H1 (cell line): ENCODE measurements at regions not wholly inside any gene's neighbourhood (a gene's known extent, or its start where the extent isn't known, plus 50 kb on each side); places are given as distances from the start of the nearest gene placed in this dataset.

Experiments
- CTCF ChIA-PET: fragments of 300-600 bp; sonication (Branson Sonifier 250); formaldehyde crosslinking; loops from one replicate; lab custom pipeline; 2021; ENCODE audit not compliant: partially characterized antibody; lab: Charles Lee
- POLR2A ChIA-PET: fragments of 300-600 bp; sonication (Branson Sonifier 250); formaldehyde crosslinking; loops from one replicate; lab custom pipeline; 2021; ENCODE audit warnings: inconsistent platforms; ENCODE audit not compliant: partially characterized antibody; lab: Charles Lee
- DNase-seq, 2 experiments: peaks; one replicate each; pipeline versions ENCODE4 v3.0.0 to v3.0.0-alpha.2; 2010 to 2022; ENCODE audit warnings: low spot score in 2 of 2, low read depth in 1 of 2, mixed read lengths in 1 of 2
- FAIRE-seq: peaks from 2 replicates; lab custom pipeline; 2011; peaks lifted over from hg19 to GRCh38; lab: Jason Lieb, UNC
- H2AFZ ChIP-seq: 2 replicates; pipeline ENCODE4 v1.8.1; 2012; ENCODE audit warnings: low read length, inconsistent platforms
- H2AK5ac ChIP-seq: 2 replicates; pipeline ENCODE4 v1.6.1; 2013; ENCODE audit warnings: low read depth, low read length
- H2BK120ac ChIP-seq: replicated peaks from 2 replicates; pipeline ENCODE3; 2013; ENCODE audit warnings: low read depth, low read length, inconsistent platforms
- H2BK12ac ChIP-seq: 2 replicates; pipeline ENCODE4 v1.6.1; 2013; ENCODE audit warnings: low read depth, low read length
- H2BK15ac ChIP-seq: 2 replicates; pipeline ENCODE4 v1.6.1; 2013; ENCODE audit warnings: low read length
- H2BK20ac ChIP-seq: 2 replicates; pipeline ENCODE4 v1.6.1; 2013; ENCODE audit warnings: low read length
- H2BK5ac ChIP-seq: 2 replicates; pipeline ENCODE4 v1.6.1; 2013; ENCODE audit warnings: low read depth, low read length
- H3K14ac ChIP-seq: 2 replicates; pipeline ENCODE4 v1.6.1; 2013; ENCODE audit warnings: inconsistent platforms; ENCODE audit not compliant: insufficient read length
- H3K18ac ChIP-seq: 2 replicates; pipeline ENCODE4 v1.6.1; 2013; ENCODE audit warnings: low read length; ENCODE audit errors: extremely low read depth
- H3K23ac ChIP-seq: 2 replicates; pipeline ENCODE4 v1.6.1; 2013; ENCODE audit warnings: inconsistent platforms; ENCODE audit not compliant: insufficient read length
- H3K23me2 ChIP-seq: 2 replicates; pipeline ENCODE4 v1.6.1; 2013; ENCODE audit warnings: low read depth, low read length
- H3K27ac ChIP-seq: 2 replicates; pipeline ENCODE4 v1.6.1; 2011; ENCODE audit warnings: low read depth, low read length, inconsistent platforms
- H3K27me3 ChIP-seq, 4 experiments: replicated peaks in 1 of 4; 1 replicate in 1 of 4; 2 replicates in 3 of 4; pipeline versions ENCODE4 v1.6.1 to v1.8.1; 2011 to 2013; ENCODE audit warnings: low read length in 3 of 4, mild to moderate bottlenecking in 3 of 4, inconsistent platforms in 2 of 4, mixed read lengths in 2 of 4, moderate library complexity in 1 of 4; ENCODE audit not compliant: control insufficient read depth in 3 of 4, insufficient read depth in 3 of 4; ENCODE audit errors: extremely low read depth in 1 of 4
- H3K36me3 ChIP-seq, 4 experiments: 2 replicates each; pipeline versions ENCODE4 v1.6.1 to v1.8.1; 2011 to 2013; ENCODE audit warnings: mild to moderate bottlenecking in 4 of 4, low read length in 3 of 4, moderate library complexity in 2 of 4, control low read depth in 1 of 4, inconsistent platforms in 1 of 4; ENCODE audit not compliant: insufficient read depth in 4 of 4, control insufficient read depth in 2 of 4
- H3K4ac ChIP-seq: replicated peaks from 2 replicates; pipeline ENCODE3; 2013; ENCODE audit warnings: low read length, low read depth, mixed read lengths, inconsistent platforms; ENCODE audit not compliant: insufficient read length
- H3K4me1 ChIP-seq, 4 experiments: replicated peaks in 1 of 4; 1 replicate in 1 of 4; 2 replicates in 3 of 4; pipeline versions ENCODE4 v1.6.1 to v1.8.1; 2011 to 2013; ENCODE audit warnings: low read length in 3 of 4, inconsistent platforms in 2 of 4, mixed read lengths in 1 of 4; ENCODE audit not compliant: insufficient read depth in 4 of 4, control insufficient read depth in 3 of 4
- H3K4me2 ChIP-seq, 2 experiments: 2 replicates each; pipeline versions ENCODE4 v1.6.1 to v1.8.1; 2011 to 2013; ENCODE audit warnings: low read depth in 2 of 2, low read length in 2 of 2, control low read depth in 1 of 2, inconsistent platforms in 1 of 2, mild to moderate bottlenecking in 1 of 2; ENCODE audit not compliant: insufficient read depth in 1 of 2
- H3K4me3 ChIP-seq, 4 experiments: fragments of 200-600, 300-600 bp in 1 of 4; sonication (generic), shearing (Covaris generic), sonication (Bioruptor Twin) in 1 of 4; 2 replicates each; pipeline versions ENCODE4 v1.5.1 to v1.8.1; 2011 to 2016; ENCODE audit warnings: low read length in 4 of 4, low read depth in 3 of 4, control low read depth in 2 of 4, inconsistent platforms in 2 of 4, mild to moderate bottlenecking in 2 of 4, mixed read lengths in 1 of 4, moderate library complexity in 1 of 4; ENCODE audit not compliant: insufficient read depth in 2 of 4; ENCODE audit errors: extremely low read depth in 1 of 4
- H3K56ac ChIP-seq: replicated peaks from 2 replicates; pipeline ENCODE3; 2013; ENCODE audit warnings: low read depth, mild to moderate bottlenecking, mixed read lengths, low read length, inconsistent platforms; ENCODE audit not compliant: insufficient read length
- H3K79me1 ChIP-seq: 2 replicates; pipeline ENCODE4 v1.6.1; 2013; ENCODE audit warnings: low read depth, low read length, control low read depth
- H3K79me2 ChIP-seq, 2 experiments: 2 replicates each; pipeline versions ENCODE4 v1.6.1 to v1.8.1; 2012 to 2013; ENCODE audit warnings: low read length in 2 of 2, mild to moderate bottlenecking in 2 of 2, inconsistent platforms in 1 of 2; ENCODE audit not compliant: insufficient read depth in 2 of 2, control insufficient read depth in 1 of 2
- H3K9ac ChIP-seq, 4 experiments: replicated peaks in 1 of 4; 1 replicate in 1 of 4; 2 replicates in 3 of 4; pipeline versions ENCODE4 v1.6.1 to v1.8.1; 2011 to 2013; ENCODE audit warnings: low read depth in 3 of 4, low read length in 3 of 4, control low read depth in 2 of 4, mild to moderate bottlenecking in 2 of 4, moderate library complexity in 2 of 4, inconsistent platforms in 1 of 4; ENCODE audit errors: extremely low read depth in 1 of 4
- H3K9me3 ChIP-seq, 2 experiments: 2 replicates each; pipeline versions ENCODE4 v1.6.1 to v1.8.1; 2012 to 2013; ENCODE audit warnings: mild to moderate bottlenecking in 2 of 2, moderate library complexity in 2 of 2, control low read depth in 1 of 2, inconsistent platforms in 1 of 2, low read depth in 1 of 2, low read length in 1 of 2, mixed read lengths in 1 of 2; ENCODE audit not compliant: insufficient read depth in 2 of 2
- H4K20me1 ChIP-seq, 2 experiments: replicated peaks in 1 of 2; 2 replicates each; pipeline versions ENCODE3 to v1.8.1; 2011 to 2013; ENCODE audit warnings: inconsistent platforms in 2 of 2, low read length in 2 of 2, mild to moderate bottlenecking in 1 of 2; ENCODE audit not compliant: insufficient read depth in 2 of 2, control insufficient read depth in 1 of 2
- H4K5ac ChIP-seq: 2 replicates; pipeline ENCODE4 v1.6.1; 2013; ENCODE audit warnings: low read length, low read depth, mixed read lengths, inconsistent platforms; ENCODE audit not compliant: insufficient read length
- H4K8ac ChIP-seq: 2 replicates; pipeline ENCODE4 v1.8.0; 2013; ENCODE audit warnings: mild to moderate bottlenecking, moderate library complexity, low read length, inconsistent platforms; ENCODE audit not compliant: insufficient read depth; ENCODE audit errors: extremely low read depth
- H4K91ac ChIP-seq: replicated peaks from 2 replicates; pipeline ENCODE3; 2013; ENCODE audit warnings: low read length, mixed read lengths, inconsistent platforms; ENCODE audit not compliant: insufficient read length
- BCL11A ChIP-seq, 2 experiments: IDR thresholded peaks; one replicate each; pipeline ENCODE4 v1.6.1; 2011; ENCODE audit warnings: low read depth in 2 of 2, low read length in 2 of 2, mild to moderate bottlenecking in 2 of 2
- CHD2 ChIP-seq: IDR thresholded peaks from 2 replicates; pipeline ENCODE4 v1.6.1; 2012; ENCODE audit warnings: low read length, improper control_type of control experiment
- EGR1 ChIP-seq: IDR thresholded peaks from 2 replicates; pipeline ENCODE4 v1.6.1; 2011; ENCODE audit warnings: low read depth, low read length, borderline replicate concordance
- EZH2 ChIP-seq: fragments of 200-600 bp; sonication (generic); IDR thresholded peaks from 2 replicates; pipeline ENCODE4 v1.7.1; 2012; ENCODE audit warnings: low read depth, mild to moderate bottlenecking, moderate library complexity, low read length, inconsistent platforms; ENCODE audit not compliant: severe bottlenecking
- JUN ChIP-seq: IDR thresholded peaks from 2 replicates; pipeline ENCODE4 v1.6.1; 2011; ENCODE audit warnings: low read depth, mild to moderate bottlenecking, improper control_type of control experiment, low read length
- MAFK ChIP-seq: IDR thresholded peaks from 2 replicates; pipeline ENCODE4 v1.6.1; 2012; ENCODE audit warnings: low read depth, mild to moderate bottlenecking, improper control_type of control experiment, low read length
- POLR2AphosphoS5 ChIP-seq: IDR thresholded peaks from 2 replicates; pipeline ENCODE4 v1.6.1; 2011; ENCODE audit warnings: low read depth, low read length
- RBBP5 ChIP-seq: IDR thresholded peaks from 2 replicates; pipeline ENCODE4 v1.7.1; 2012; ENCODE audit warnings: low read depth, mild to moderate bottlenecking, inconsistent platforms, low read length, moderate library complexity, borderline replicate concordance
- RNF2 ChIP-seq: fragments of 200-900, 300-1000 bp; sonication (generic); IDR thresholded peaks from 2 replicates; pipeline ENCODE4 v1.7.1; 2016; ENCODE audit warnings: borderline replicate concordance, low read depth, mild to moderate bottlenecking, antibody characterized with exemption, low read length; ENCODE audit not compliant: poor library complexity, severe bottlenecking; ENCODE audit errors: missing control alignments
- TAF7 ChIP-seq: optimal IDR thresholded peaks from 2 replicates; pipeline ENCODE3; 2011; ENCODE audit warnings: low read depth, mild to moderate bottlenecking, inconsistent platforms, low read length, moderate library complexity, borderline replicate concordance
- TBP ChIP-seq: IDR thresholded peaks from 2 replicates; pipeline ENCODE4 v1.6.1; 2011; ENCODE audit warnings: low read depth, low read length, improper control_type of control experiment
- TEAD4 ChIP-seq: IDR thresholded peaks from 2 replicates; pipeline ENCODE4 v1.6.1; 2012; ENCODE audit warnings: low read depth, low read length, inconsistent platforms, mixed read lengths
- WGBS, 2 experiments: shearing (Covaris generic) in 1 of 2; methylation state at CpG; one replicate each; pipeline versions ENCODE4 v1.1.6 to v1.1.7; 2013 to 2015; ENCODE audit warnings: low lambda C conversion rate in 2 of 2, mixed read lengths in 2 of 2, inconsistent platforms in 1 of 2, low coverage in 1 of 2, missing lambda C conversion rate in 1 of 2; ENCODE audit not compliant: insufficient replicate concordance in 2 of 2, insufficient coverage in 1 of 2, insufficient read length in 1 of 2; ENCODE audit errors: extremely low coverage in 1 of 2, missing lambda C conversion rate in 1 of 2; 5-methylcytosine and 5-hydroxymethylcytosine counted together
- TF ChIP-seq, protein P1 (sequence below): IDR thresholded peaks from 2 replicates; pipeline ENCODE4 v1.6.1; 2012; ENCODE audit warnings: inconsistent platforms
- TF ChIP-seq, protein P2 (sequence below): IDR thresholded peaks from 2 replicates; pipeline ENCODE4 v1.6.1; 2012; ENCODE audit warnings: inconsistent platforms

GRCh38 chr18:44149706-44150105 lies 531.0 kb upstream of the SETBP1 start:
- H3K4me2 ChIP-seq = no peak overlapping the region
- no peak overlapping the region for H4K91ac ChIP-seq
- no peak overlapping the region for H2BK12ac ChIP-seq
- FAIRE-seq (no peak), DNase-seq (no peak)
- H2BK5ac ChIP-seq = no peak overlapping the region
- H2BK20ac ChIP-seq = no peak overlapping the region
- no peak overlapping the region for H2BK120ac ChIP-seq
- no peak overlapping the region for H2AFZ ChIP-seq
- H3K79me2 ChIP-seq = no peaks in the 10 kb centered on the region
- H2BK15ac ChIP-seq = no peak overlapping the region
- ChIA-PET CTCF (interaction anchor here (1.0 kb wide), 1 partner anchor 14 kb away, joined by 3 read pairs; no protein-coding TSS in a partner anchor), POLR2A (no interaction called here)
- 89% methylated on average over 1 of the region's 1 CpG; no CpG with 5 or more reads in 1 of the 2 experiments for WGBS, 2 experiments
- no peak overlapping the region for H3K4me3 ChIP-seq
- H3K27me3 ChIP-seq = peaks cover 0 to 1% (median 0%) of the 10 kb centered on the region in 4 experiments; a peak in 1 of 7 replicates
- H3K18ac ChIP-seq = no peak overlapping the region
- H3K4me1 ChIP-seq = no peaks in the 10 kb centered on the region
- H3K56ac ChIP-seq = no peak overlapping the region
- no peaks in the 10 kb centered on the region for H3K79me1 ChIP-seq
- no peak overlapping the region for H4K5ac ChIP-seq
- H4K8ac ChIP-seq = no peak overlapping the region
- H3K23ac ChIP-seq = no peak overlapping the region
- H3K23me2 ChIP-seq = no peaks in the 10 kb centered on the region
- no peaks in the 10 kb centered on the region for H3K9me3 ChIP-seq
- no peak overlapping the region for H3K4ac ChIP-seq
- no peak overlapping the region for H2AK5ac ChIP-seq
- no peaks in the 10 kb centered on the region for H3K36me3 ChIP-seq
- H3K14ac ChIP-seq = no peak overlapping the region
- H3K27ac ChIP-seq = no peak overlapping the region
- no peaks in the 10 kb centered on the region for H4K20me1 ChIP-seq
- no peak overlapping the region for H3K9ac ChIP-seq
- TF ChIP-seq TEAD4 = no peak
- TF ChIP-seq EGR1 = no peak
- no peak for TF ChIP-seq RNF2
- TF ChIP-seq MAFK = no peak
- TF ChIP-seq, protein P1, sequence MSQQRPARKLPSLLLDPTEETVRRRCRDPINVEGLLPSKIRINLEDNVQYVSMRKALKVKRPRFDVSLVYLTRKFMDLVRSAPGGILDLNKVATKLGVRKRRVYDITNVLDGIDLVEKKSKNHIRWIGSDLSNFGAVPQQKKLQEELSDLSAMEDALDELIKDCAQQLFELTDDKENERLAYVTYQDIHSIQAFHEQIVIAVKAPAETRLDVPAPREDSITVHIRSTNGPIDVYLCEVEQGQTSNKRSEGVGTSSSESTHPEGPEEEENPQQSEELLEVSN = no peak
- no peak for TF ChIP-seq BCL11A (IDR thresholded peaks at IDR 0.05; ENCODE audit: low read depth in 2 of 2, low read length in 2 of 2)
- TF ChIP-seq RBBP5 = no peak
- TF ChIP-seq JUN = no peak
- TF ChIP-seq CHD2 = no peak
- TF ChIP-seq TBP = no peak
- TF ChIP-seq, protein P2, sequence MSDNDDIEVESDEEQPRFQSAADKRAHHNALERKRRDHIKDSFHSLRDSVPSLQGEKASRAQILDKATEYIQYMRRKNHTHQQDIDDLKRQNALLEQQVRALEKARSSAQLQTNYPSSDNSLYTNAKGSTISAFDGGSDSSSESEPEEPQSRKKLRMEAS = no peak
- no peak for TF ChIP-seq POLR2AphosphoS5
- no peak for TF ChIP-seq EZH2
- no peak for TF ChIP-seq TAF7
